HUDEP-2 (cell line): ENCODE measurements at regions not wholly inside any gene's neighbourhood (a gene's known extent, or its start where the extent isn't known, plus 50 kb on each side); places are given as distances from the start of the nearest gene placed in this dataset.
A peak's percentile ranks its signal among the peaks of the same experiment; 100 is the strongest.
"Not testable (repeated sequence)": the region's sequence is repeated elsewhere in the genome, so short reads cannot be mapped to it uniquely, and the experiment has no call there.

ENCODE experiments used
- DNase-seq, 76 experiments: peaks; one replicate each; lab custom pipeline; 2025; ENCODE audit not compliant: unreplicated experiment in 76 of 76; lab: John Stamatoyannopoulos, UW

DNA sequence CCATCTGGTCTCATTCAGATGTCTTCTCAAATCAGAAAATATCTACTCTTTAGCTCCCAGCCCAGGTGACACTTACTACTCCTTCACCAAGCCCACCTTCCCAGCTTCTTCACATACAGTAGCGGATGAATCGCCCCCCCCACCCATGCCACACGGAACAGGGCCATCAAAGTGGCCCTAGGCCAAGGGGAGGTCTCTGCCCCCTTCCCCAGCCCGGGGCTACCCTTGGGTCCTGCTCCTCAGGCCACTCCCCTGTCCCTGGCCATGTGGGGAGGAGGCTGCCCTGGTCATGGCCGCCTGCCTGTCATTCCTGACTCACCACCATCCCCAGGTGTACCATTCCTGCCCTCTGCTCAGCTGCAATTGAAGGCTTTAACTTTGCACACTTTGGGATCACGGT is 142.8 kb downstream of the NECTIN1 start:
- no peak for DNase-seq

DNA sequence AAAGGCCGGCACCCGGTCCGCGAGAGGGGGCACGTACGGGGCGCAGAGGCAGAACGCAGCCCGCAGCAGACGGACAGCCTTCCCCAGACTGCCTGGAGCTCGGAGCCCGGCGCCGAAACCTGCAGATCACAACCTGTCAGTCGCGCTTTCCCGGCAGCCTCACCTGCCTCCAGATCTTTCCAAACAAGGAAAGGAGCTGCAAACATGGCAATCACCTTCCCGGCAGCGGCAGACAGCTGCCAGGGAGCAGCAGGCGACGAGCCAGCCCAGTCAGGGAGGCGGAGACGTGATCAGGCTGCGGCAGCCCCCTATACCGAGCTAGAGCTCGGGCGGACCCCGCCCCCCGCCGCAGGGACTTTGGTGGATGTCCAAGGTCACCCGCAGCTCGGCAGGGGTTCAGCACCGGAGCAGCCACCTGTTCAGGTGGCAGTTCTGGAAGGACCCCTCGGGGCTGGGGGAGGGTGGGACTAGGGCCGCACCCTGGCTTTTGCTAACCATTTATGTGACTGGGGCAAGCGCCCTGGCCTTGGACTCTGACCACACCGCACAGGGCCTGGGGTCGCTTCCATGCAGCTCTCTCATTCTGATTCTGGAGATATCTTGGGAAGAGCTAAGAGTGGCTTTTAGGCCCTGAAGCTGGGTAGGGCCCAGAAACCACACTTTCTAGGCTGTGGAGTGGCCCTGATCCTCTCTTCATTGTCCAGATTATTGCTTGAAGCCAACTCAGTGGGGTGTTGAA is 143.8 kb downstream of the NECTIN1 start:
- DNase-seq: no peak

DNA sequence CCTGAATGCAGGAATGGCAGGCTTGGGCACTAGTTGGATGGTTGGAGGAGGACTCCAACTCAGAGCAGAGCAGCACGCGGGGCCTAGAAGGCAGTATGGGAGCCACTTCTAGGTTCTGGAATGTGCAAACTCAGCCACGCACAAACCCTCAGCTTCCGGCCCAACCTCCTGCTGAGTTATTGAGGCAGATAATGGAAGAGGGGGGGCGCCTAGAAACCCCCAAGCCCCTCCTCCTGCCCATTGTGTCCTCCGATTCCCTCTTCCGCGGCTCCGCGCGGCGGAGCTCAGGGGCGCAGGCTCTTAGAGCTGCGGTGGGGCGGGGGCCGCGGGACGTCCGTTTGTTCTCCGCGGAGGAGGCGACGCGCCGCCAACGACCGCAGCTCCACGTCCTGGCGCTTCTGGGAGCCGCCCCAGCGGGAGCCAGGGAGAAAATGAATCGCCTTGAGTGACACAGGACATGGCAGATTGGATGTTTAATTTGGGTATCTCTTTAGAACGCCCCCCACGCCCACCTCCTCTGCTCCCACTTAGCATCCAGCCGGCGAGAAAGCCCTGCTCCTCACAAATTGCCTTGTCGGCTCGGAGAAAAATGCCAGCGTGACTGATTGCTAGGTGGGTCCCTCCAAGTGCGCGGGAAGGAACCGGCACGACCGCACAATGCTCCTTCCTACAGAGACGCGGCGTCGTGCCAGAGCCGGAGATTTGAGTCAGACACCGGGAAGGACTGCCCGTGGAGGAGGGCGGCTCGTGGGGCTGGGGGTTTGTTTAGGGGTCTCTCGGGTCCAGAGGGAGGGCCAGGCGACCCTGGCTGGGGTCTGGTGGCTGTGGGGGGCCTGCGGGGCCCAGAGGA is 144.6 kb downstream of the NECTIN1 start:
- no peak for DNase-seq

DNA sequence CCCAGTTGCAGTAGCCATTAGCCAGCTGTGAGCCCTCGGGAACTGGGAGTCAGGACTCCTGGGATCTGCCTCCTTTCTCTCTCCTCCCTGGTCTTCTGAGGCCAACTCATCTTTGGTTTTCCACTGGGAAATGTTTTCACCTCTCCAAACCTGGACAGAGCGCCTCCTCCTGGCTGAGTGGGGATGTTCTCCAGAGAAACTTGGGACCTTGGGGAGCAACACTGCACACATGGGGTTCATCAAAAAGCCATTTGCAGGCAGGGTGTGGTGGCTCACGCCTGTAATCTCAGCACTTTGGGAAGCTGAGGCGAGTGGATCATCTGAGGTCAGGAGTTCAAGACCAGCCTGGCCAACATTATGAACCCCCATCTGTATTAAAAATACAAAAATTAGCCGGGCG is 145.4 kb downstream of the NECTIN1 start:
- DNase-seq: no peak

DNA sequence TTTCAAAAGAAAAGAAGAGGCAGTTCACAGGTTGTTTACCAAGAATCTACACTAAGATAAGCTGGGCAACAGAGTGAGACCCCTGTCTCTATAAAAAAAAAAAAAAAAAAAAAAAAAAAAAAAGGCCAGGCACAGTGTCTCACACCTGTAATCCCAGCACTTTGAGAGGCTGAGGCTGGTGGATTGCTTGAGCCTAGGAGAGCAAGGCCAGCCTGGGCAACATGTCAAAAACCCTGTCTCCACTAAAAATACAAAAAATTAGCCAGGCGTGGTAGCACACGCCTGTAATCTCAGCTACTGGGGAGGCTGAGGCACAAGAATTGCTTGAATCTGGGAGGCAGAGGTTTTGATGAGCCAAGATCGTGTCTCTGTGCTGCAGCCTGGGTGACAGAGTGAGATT is 147.6 kb downstream of the NECTIN1 start:
- DNase-seq: not testable (repeated sequence)

DNA sequence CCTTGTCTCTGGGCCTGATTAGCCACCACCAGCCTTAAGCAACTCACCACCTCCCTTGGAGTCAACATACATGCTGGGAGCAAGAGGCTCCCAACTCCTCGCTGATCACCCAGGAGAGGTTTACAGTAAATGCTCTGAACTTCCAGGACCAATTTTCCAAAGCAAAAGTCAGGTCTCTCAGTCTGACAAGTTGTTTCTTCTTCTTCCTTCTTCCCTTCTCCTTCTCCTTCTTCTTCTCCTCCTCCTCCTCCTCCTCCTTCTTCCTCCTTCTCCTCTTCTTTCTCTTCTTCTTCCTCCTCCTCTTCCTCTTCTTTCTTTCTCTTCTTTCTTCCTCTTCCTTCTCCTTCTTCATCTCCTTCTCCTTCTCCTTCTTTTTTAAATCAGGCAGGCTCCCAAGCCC is 148.2 kb downstream of the NECTIN1 start:
- DNase-seq: no peak

DNA sequence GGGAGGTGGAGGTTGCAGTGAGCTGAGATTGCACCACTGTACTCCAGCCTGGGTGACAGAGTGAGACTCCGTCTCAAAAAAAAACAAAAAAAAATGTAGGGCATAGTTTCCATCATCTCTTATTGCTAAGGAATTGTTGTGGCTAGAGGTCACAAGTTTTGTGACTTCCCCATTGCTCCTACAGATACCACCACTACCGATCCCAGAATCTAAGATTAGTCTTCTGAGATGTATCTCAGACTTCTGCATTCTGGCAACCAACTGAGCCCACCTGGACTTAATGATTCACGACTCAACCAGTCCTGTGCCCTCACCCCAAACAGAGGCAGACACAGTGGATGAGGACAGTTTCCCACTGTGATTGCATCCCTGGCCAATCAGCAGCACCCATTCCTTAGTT is 148.9 kb downstream of the NECTIN1 start:
- DNase-seq: no peak

DNA sequence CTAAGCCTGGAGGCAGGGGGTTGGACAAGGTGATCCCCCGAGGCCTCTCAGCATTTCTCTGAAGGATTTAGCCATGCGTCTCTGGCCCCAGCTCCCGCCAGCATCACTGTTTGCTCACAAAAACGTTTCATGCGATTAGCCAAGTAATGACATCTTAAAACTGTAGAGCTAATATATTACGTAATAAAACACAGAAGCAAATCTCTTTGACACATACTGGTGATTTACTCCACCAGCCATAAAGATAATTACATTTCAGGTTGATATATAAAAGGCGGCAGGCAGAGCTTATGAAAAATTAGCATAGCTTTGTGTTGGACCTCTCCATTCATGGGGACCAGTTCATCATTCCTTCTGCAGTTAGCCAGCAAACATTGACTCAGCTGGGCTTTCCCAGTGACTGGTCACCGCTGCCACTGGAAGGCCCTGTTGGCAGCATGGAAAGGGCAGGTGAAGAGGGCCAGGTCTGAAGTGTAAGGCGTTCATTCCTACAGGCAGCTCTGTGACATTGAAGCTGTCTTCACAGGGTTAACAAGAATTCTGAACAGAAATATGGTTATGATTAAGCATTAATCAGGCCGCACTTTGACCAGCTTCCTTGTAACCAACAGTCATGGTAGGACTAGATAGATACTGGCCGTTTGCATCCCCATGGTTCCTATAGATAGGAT is 150.3 kb downstream of the NECTIN1 start:
- peak in 1 of 76 experiments; percentile 3 for DNase-seq

DNA sequence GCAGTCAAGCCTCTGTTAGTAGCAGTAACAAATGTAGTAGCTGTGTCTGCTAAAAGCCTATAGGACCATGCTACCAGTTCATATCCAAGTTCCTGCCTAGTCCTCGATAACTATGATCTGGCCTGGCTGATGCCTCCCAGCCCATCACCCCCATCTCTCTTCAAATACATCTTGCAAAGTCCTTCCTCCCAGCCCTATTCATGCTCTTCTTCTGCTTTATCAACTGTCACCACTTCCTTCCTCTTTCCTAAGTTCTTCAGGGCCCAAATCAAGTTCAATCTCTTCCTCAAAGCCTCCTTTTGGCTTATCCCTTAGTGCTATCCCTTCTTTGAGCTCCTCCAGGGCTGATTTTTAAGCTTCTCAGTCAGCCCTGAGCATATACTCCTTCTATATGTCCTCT is 150.9 kb upstream of the THY1 start:
- no peak for DNase-seq

DNA sequence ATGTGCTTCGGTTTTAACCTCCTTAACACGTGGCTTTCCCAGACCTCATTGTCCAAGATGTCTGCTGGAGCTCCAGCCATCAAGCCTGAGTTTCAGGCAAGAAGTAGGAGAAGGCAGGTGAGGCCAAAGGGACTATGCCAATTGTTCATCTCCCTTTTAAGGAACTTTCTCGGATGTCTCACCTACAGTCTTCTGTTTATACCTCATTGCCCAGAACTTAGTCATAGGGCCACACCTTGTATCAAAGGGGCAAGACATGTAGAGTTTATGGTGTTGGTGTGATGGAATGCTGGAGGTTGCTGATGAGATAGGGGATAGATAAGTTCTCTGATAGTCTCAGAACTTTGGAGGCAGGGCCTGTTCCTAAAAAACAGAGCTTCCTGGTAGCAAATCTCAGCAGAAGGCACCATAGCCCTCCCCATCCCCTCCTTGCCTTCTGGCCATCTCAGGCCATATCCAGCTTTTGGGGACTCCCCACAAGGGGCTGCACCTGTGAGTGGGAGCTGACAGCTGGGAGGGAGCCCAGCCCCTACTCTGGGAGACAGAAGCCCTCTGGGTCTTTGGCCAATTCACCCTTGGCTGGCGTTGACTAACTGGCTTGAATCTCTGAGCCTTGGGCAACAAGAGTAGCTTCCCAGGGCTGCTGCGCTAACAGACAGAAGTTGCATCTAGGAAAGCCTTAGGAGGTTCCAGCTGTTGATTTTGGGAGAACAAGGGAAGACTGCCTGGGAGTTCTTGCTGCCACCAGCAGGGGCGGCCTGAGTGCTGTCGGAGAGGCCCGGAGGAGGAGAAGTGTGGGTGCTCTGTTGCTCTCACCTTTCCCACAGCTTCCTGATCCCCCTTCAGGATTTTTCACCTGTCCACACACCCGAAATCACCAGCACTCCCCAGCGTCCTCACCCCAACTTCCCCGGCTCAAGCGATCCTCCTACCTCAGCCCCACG is 149.8 kb upstream of the THY1 start:
- no peak for DNase-seq

DNA sequence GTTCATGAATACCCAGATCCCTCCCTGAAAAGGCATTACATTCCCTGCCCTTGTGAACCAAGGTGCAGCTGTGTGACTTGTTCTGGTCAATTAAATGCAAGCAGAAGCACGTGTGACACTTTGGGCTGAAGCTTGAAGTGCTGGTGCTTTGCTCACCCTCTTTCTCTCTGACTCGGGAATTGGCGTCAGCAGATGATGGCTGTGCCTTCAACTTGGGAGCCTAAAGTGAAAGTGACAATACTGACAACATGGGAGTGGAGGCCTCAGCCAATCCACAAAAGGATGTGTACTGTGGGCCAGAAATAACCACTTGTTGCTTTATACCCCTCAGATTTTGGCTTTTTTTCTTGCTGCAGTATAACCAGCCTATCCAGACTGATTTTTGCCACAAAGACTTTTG is 148.3 kb upstream of the THY1 start:
- DNase-seq: no peak

DNA sequence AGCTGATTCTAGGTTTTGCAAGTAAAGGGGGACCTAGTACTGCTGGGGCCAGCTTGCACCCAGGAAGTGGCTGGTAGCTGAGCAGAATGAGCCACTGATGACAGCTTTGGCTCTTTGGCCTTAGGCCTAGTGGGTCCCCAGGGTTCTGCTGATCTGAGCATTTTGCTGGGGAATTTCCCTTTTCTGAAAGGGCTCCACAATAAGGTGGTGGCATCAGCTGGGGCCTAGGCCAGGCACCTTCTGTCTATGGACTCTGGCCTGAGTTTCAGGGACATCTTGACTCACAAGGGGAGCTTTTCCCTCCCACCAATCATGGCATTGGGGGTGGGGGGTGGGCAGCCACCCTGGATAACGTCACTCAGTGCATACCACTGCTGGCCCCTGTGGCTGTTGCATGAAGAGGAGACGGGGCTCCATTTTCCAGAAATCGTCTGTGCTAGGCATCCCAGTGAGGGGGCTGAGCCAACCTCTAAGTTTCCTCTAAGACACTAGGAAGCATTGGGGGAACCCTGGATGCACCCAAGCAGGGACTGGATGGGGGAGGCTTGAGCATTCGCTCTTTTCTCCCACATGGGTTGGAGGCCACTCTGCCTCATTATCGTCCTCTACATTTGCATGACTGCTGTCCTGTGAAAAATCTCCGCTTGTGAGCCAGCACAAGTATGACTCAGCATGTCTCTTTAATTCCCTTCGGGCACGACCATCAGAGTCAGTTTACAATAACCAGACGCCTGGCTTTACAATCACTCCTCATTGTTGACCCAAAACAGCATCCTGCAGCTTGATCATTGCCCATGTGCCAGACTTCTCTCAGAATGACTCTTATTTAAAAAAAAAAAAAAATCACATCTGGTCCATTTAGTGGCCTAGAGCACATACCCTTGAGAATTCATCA is 145.0 kb upstream of the THY1 start:
- DNase-seq: no peak

DNA sequence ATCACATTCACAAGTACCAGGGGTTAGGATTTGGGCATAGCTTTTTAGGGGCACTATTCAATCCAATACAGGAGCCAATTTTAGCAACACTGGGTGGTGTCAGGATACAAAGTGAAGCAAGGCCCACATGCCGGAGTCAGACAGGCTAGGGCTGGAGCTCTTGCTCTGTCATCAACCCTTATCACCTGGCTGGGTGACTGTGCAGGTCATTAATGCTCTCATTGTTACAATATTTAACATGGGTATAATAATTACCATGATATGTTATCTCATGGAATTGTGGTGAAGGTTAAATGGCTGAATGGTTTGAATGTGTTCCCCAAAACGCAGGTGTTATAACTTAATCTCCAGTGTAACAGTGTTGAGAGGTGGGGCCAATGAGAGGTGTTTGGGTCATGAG is 143.3 kb upstream of the THY1 start:
- DNase-seq: no peak

DNA sequence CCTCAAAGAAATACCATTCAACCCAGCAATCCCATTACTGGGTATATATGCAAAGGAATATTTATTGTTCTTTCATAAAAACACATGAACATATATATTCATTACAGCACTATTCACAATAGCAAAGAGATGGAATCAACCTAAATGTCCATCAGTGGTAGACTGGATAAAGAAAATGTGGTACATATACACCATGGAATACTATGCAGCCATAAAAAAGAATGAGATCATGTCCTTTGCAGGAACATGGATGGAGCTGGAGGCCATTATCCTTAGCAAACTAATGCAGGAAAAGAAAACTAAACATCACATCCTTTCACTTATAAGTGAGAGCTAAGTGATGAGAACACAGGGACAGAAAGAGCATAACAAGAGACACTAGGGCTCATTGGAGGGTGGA is 142.7 kb upstream of the THY1 start:
- not testable (repeated sequence) for DNase-seq

DNA sequence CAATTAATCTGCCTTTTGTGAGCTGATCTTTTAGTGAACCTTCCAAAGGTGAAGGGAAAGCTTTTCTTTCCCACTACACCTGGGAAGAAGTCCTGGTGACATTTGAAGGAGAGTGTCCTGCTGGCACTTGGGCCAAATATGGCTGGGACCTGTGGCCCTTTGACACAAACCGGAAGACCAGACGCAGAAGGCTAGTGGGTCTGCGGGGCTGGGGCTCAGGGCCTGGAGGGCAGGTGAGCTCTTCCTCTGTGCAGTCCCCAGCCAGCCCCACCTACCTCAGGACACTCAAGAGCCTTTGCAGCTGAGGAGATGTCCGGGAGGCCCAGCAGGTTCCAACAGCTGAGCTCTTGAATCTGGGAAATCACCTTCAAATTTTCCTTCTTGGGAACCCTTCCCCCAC is 138.0 kb upstream of the THY1 start:
- DNase-seq: no peak

DNA sequence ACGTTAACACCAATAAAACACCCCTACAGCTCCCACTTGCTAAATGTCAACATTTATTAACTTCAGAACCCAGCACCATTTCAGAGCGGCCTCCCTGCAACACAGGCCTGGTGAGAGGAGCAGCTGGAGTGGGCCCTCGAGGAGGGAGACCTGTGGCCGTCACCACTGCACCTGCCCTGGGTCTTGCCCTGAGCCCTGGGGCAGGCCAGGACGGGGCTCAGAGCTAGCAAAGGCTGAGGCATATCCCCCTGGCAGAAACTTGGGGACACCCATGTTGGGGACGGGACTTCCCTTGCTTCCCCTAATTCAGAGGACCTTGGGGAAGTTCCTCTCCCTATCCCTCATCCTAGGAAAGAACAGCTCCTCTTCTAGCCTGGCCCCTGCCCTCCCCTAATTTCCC is 137.3 kb upstream of the THY1 start:
- DNase-seq: no peak

DNA sequence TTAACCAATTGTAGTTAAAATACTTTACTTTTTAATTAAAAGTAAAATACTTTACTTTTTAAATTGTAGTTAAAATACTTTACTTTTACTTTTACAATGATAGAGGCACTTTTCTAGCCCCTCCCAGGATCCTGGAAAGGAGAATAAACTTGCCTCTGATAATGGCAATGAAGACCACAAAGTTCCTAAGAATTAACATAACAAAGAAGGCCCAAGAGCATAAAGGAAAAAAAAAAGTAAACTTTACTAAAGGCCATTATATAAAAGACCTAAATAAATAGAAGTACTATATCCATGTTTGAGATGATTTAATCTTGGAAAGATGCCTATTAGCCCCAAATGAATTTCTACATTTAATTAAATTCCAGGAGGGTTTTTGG is 129.1 kb upstream of the THY1 start:
- DNase-seq: no peak

DNA sequence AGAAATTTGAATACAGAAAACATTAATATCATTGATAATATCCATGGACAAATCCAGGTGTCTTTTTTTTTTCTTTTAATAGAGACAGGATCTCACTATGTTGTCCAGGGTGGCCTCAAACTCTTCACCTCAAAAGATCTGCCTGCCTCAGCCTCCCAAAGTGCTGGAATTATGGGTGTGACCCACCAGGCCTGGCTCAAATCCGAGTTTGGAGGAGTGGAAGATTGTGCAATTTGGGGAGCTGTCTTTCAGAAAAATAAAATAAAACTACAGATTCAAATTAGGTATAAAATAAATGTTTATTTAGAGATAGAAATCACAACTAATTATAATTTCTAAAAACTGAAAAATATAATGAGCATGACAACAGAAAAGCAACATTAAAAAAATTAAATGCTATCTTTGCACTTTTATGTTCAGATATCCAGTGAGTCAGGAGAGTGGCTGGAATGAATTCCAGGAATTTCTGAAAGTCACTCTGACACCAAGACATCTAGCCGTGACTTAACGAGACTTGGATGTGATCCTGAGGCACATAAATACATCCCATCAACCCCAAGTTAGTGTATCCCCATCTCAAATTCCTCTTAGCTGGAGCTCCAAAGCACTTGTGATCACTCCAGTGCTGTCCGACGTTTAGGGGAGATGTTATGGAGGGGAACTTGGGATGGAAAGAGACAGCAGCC is 128.6 kb upstream of the THY1 start:
- no peak for DNase-seq
